OCI-LY1 (cell line): ENCODE measurements at regions not wholly inside any gene's neighbourhood (a gene's known extent, or its start where the extent isn't known, plus 50 kb on each side); places are given as distances from the start of the nearest gene placed in this dataset.

Source experiments
- H2AFZ ChIP-seq: fragments of 200-600 bp; sonication (generic), shearing (Covaris generic); 2 replicates; pipeline ENCODE4 v1.6.0; 2014; ENCODE audit warnings: antibody characterized with exemption, mild to moderate bottlenecking, low read length
- H3F3A ChIP-seq: fragments of 200-600 bp; sonication (generic), shearing (Covaris generic); 2 replicates; pipeline ENCODE4 v1.6.0; 2014; ENCODE audit warnings: mild to moderate bottlenecking, antibody characterized with exemption, low read length, moderate library complexity; ENCODE audit not compliant: insufficient read depth
- H3K27ac ChIP-seq: fragments of 200-600 bp; sonication (generic); 2 replicates; pipeline ENCODE4 v1.5.1; 2014; ENCODE audit warnings: low read length, mixed run types, mild to moderate bottlenecking, low read depth; ENCODE audit not compliant: poor library complexity, severe bottlenecking
- H3K27me3 ChIP-seq: fragments of 200-600 bp; sonication (generic); 2 replicates; pipeline ENCODE4 v1.6.0; 2014; ENCODE audit warnings: antibody characterized with exemption, mild to moderate bottlenecking, low read length, moderate library complexity; ENCODE audit not compliant: insufficient read depth
- H3K36me3 ChIP-seq: fragments of 200-600 bp; sonication (generic); 2 replicates; pipeline ENCODE4 v1.6.1; 2014; ENCODE audit warnings: mild to moderate bottlenecking, antibody characterized with exemption, low read length, moderate library complexity, mixed read lengths; ENCODE audit not compliant: insufficient read depth
- H3K4me1 ChIP-seq: fragments of 200-600 bp; sonication (generic); 2 replicates; pipeline ENCODE4 v1.5.1; 2014; ENCODE audit warnings: mild to moderate bottlenecking, low read length, moderate library complexity; ENCODE audit not compliant: insufficient read depth, severe bottlenecking
- H3K4me2 ChIP-seq: fragments of 200-600 bp; sonication (generic), shearing (Covaris generic); 2 replicates; pipeline ENCODE4 v1.6.1; 2014; ENCODE audit warnings: low read length
- H3K4me3 ChIP-seq: fragments of 200-600 bp; sonication (generic); 2 replicates; pipeline ENCODE4 v1.5.1; 2014; ENCODE audit warnings: low read length, low read depth, mild to moderate bottlenecking, mixed read lengths; ENCODE audit not compliant: poor library complexity, severe bottlenecking
- H3K79me2 ChIP-seq: fragments of 200-600 bp; shearing (Covaris generic); 2 replicates; pipeline ENCODE4 v1.6.1; 2016; ENCODE audit warnings: mixed run types, low read length, mixed read lengths; ENCODE audit not compliant: insufficient read depth
- H3K9ac ChIP-seq: fragments of 200-600 bp; sonication (generic), shearing (Covaris generic); 2 replicates; pipeline ENCODE4 v1.6.1; 2014; ENCODE audit warnings: mild to moderate bottlenecking, low read length, mixed read lengths
- H3K9me2 ChIP-seq: fragments of 200-600 bp; sonication (generic), shearing (Covaris generic); 2 replicates; pipeline ENCODE4 v1.6.1; 2014; ENCODE audit warnings: low read depth, mild to moderate bottlenecking, low read length, mixed read lengths
- H3K9me3 ChIP-seq: fragments of 200-600 bp; shearing (Covaris generic); 2 replicates; pipeline ENCODE4 v1.6.1; 2014; ENCODE audit warnings: low read length, mixed read lengths
- H4K20me1 ChIP-seq: fragments of 200-600 bp; sonication (generic), shearing (Covaris generic); 2 replicates; pipeline ENCODE4 v1.6.0; 2016; ENCODE audit warnings: mild to moderate bottlenecking, low read length; ENCODE audit not compliant: insufficient read depth
- EZH2 ChIP-seq: fragments of 200-600 bp; sonication (generic), shearing (Covaris generic); IDR thresholded peaks from 2 replicates; pipeline ENCODE4 v1.8.0; 2017; ENCODE audit warnings: borderline replicate concordance, mixed run types, mild to moderate bottlenecking, antibody characterized with exemption, low read length, moderate library complexity, mixed read lengths
- TF ChIP-seq, protein P1 (sequence below): fragments of 200-600 bp; sonication (generic), shearing (Covaris generic); IDR thresholded peaks from 2 replicates; pipeline ENCODE4 v1.5.1; 2017; ENCODE audit warnings: mild to moderate bottlenecking, antibody characterized with exemption, low read length, moderate library complexity, mixed read lengths

DNA sequence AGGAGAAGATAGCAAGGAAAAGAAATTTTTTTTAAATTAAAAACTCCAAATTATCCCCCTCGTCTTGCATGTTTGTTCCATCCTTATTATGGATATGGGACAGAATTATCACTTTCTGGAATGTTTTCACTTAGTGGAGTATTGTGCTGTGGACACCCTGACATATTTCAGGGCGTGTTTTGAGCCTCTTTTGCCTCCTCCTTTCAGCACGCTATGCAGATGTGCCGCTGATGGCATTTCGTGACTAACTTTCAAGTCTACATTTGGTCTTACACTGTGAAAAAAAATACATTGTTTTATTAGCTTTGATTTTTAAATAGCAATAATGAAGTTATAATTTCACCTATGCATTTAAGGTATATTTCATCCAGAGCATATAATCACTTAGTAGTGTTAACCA lies 738.7 kb downstream of the LTN1 start:
- no peaks in the 10 kb centered on the region for H4K20me1 ChIP-seq
- H3K4me1 ChIP-seq, result no peaks in the 10 kb centered on the region
- no peak overlapping the region for H3K9ac ChIP-seq
- no peak overlapping the region for H3K4me2 ChIP-seq
- H3K79me2 ChIP-seq, result no peaks in the 10 kb centered on the region; the same call in 1 of the 2 replicates
- no peaks in the 10 kb centered on the region for H3K27me3 ChIP-seq
- no peaks in the 10 kb centered on the region for H3K9me2 ChIP-seq
- no peaks in the 10 kb centered on the region for H3K9me3 ChIP-seq
- H3K4me3 ChIP-seq, result no peak overlapping the region
- no peak for TF ChIP-seq EZH2
- TF ChIP-seq, protein P1, sequence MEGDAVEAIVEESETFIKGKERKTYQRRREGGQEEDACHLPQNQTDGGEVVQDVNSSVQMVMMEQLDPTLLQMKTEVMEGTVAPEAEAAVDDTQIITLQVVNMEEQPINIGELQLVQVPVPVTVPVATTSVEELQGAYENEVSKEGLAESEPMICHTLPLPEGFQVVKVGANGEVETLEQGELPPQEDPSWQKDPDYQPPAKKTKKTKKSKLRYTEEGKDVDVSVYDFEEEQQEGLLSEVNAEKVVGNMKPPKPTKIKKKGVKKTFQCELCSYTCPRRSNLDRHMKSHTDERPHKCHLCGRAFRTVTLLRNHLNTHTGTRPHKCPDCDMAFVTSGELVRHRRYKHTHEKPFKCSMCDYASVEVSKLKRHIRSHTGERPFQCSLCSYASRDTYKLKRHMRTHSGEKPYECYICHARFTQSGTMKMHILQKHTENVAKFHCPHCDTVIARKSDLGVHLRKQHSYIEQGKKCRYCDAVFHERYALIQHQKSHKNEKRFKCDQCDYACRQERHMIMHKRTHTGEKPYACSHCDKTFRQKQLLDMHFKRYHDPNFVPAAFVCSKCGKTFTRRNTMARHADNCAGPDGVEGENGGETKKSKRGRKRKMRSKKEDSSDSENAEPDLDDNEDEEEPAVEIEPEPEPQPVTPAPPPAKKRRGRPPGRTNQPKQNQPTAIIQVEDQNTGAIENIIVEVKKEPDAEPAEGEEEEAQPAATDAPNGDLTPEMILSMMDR, result no peak
- no peak overlapping the region for H2AFZ ChIP-seq
- no peaks in the 10 kb centered on the region for H3K36me3 ChIP-seq
- H3K27ac ChIP-seq, result no peak overlapping the region
- H3F3A ChIP-seq, result no peaks in the 10 kb centered on the region

DNA sequence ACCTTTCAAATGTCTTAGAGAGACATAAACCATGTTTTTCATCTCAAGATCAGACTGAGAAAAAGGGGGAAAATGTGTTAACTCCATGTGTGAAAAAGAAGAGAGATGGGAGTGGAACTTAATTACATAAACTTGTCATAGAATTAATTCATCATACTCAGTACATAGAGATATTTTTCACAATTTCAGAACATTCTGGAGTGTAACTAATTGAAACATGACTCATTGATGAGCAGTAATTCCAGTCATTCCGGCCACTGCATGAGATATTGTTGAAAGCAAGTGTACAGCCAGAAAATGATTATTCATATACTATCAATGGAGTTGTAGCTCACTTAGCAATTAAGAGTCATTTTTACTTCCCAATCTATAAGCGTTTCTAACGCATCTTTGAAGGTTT lies 739.3 kb downstream of the LTN1 start:
- no peaks in the 10 kb centered on the region for H3K36me3 ChIP-seq
- TF ChIP-seq, protein P1, result no peak
- no peak for TF ChIP-seq EZH2
- H3K27me3 ChIP-seq, result no peaks in the 10 kb centered on the region
- no peak overlapping the region for H3K4me3 ChIP-seq
- no peaks in the 10 kb centered on the region for H3K4me1 ChIP-seq
- no peak overlapping the region for H2AFZ ChIP-seq
- H3K9ac ChIP-seq, result no peak overlapping the region
- no peak overlapping the region for H3K27ac ChIP-seq
- H3K9me2 ChIP-seq, result no peaks in the 10 kb centered on the region
- no peaks in the 10 kb centered on the region for H3F3A ChIP-seq
- H3K9me3 ChIP-seq, result no peaks in the 10 kb centered on the region
- no peaks in the 10 kb centered on the region for H4K20me1 ChIP-seq
- H3K79me2 ChIP-seq, result no peaks in the 10 kb centered on the region; the same call in 1 of the 2 replicates
- H3K4me2 ChIP-seq, result no peak overlapping the region

DNA sequence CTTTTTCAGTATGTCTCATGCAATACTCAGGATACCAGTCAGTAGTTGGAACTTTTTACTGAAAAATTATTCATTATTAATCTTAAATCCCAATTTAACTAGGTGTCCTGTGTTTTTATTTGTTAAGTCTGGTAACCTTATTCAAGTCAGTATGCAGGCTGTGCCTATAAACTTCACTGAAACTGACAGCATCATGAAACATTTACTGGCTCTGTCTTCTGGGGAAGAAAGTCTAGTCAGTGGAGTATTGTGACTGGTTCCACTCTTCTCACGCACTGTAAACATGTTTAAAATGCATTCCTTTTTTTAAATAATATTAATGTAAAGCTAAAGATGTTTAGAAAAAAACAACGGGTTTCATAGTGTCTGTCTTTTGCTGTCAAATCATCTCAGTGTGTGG lies 739.7 kb downstream of the LTN1 start:
- Histone ChIP-seq H2AFZ (no peak overlapping the region), H3K4me1 (no peaks in the 10 kb centered on the region), H3K27ac (no peak overlapping the region), H3F3A (no peaks in the 10 kb centered on the region), H3K79me2 (no peaks in the 10 kb centered on the region; the same call in 1 of the 2 replicates), H4K20me1 (no peaks in the 10 kb centered on the region), H3K4me3 (no peak overlapping the region), H3K9me2 (no peaks in the 10 kb centered on the region), H3K4me2 (no peak overlapping the region), H3K27me3 (no peaks in the 10 kb centered on the region), H3K9me3 (no peaks in the 10 kb centered on the region), H3K9ac (no peak overlapping the region), H3K36me3 (no peaks in the 10 kb centered on the region)
- no peak for TF ChIP-seq EZH2
- TF ChIP-seq, protein P1, result no peak
